Hippocampal formation (tissue), 2 donors: ENCODE measurements at regions not wholly inside any gene's neighbourhood (a gene's known extent, or its start where the extent isn't known, plus 50 kb on each side); places are given as distances from the start of the nearest gene placed in this dataset.

ENCODE experiments used
- DNase-seq, 2 donors: peaks; one replicate each; lab custom pipeline; 2025; lab: John Stamatoyannopoulos, UW

DNA sequence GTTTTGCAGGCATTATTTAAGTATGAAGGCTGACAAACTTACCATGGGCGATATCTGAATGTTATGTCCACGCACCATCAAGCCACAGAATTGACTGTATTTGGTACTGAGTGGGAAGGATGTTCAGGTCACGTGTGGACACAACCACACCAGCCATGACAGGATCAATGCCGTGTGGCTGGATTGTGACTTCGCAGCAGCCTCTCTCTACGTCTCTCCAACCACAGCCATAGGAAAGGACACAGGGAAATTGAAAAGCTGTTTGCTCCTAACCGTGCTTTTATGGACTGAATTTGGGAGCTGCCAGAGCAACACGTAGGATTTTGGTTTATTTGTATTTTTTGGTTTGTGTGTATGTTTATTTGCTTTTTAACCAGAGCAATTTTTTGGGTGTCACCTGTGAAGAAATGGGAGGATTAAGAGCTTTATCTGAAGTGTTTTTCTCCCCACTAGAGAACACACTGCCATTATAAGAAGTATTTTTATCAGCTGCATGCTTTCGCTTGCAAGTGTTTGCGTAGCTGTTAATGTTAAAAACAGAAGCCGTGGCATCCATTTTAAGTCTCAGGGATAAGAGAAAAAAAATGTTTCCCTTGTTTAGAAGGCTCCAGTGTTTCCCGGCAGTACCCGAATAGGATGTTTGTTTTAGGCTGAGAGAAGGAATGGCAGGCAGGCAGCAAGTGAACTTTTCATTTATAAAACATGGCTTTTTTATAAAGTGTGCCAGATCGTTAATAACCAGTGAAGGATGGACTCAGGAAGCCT, 401.1 kb upstream of the NFE2L3 start:
- no peak for DNase-seq

GRCh38 chr7:25752154-25752553, 399.8 kb upstream of the NFE2L3 start:
- DNase-seq = no peak

GRCh38 chr7:25752967-25753791, 398.8 kb upstream of the NFE2L3 start:
- no peak for DNase-seq

GRCh38 chr7:25753837-25754236, 398.2 kb upstream of the NFE2L3 start:
- DNase-seq = no peak

- no peak for DNase-seq
These were observed 397.7 kb upstream of the NFE2L3 start for GRCh38 chr7:25754333-25754732.

DNA sequence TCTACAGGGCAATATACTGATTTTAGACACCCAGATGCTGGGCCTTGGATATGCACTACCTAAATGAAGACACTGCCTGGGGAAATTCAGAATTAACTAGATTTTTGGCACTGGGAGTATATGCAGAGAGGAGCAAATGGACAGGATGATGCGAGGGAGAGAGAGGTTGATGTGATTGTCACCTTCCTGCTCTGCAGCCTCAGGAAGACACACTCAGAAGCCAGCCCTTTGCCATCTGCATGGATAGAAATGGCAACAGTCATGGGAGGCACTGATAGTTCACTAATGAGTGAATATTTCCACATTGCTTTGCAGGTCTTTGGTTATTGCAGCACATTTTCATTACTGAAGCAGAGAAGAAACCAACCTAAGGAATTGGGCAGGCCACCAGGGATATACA, 397.2 kb upstream of the NFE2L3 start:
- no peak for DNase-seq

- no peak for DNase-seq
These were observed 395.4 kb upstream of the NFE2L3 start for GRCh38 chr7:25756601-25757000.

DNA sequence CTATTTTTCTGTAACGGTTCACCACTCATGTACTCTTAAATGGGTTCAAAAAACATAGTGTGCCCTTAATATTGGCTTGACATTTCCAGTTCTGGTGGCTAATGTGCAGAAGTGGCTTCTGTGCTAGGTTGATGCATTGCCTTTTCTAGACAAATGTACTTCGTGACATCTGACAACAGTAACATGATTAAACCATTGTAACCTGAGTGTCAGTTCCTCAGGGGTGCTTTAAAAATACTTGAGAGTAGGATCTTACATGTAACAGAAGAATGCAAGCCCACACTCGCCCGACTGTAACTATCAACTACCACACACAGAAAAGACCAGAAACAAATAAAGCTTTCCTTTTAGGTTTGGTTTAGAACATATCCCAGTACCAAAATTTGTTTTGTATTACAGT, 393.4 kb upstream of the NFE2L3 start:
- no peak for DNase-seq

GRCh38 chr7:25759286-25759685, 392.7 kb upstream of the NFE2L3 start:
- DNase-seq = no peak

GRCh38 chr7:25759748-25760147, 392.2 kb upstream of the NFE2L3 start:
- DNase-seq = no peak

DNA sequence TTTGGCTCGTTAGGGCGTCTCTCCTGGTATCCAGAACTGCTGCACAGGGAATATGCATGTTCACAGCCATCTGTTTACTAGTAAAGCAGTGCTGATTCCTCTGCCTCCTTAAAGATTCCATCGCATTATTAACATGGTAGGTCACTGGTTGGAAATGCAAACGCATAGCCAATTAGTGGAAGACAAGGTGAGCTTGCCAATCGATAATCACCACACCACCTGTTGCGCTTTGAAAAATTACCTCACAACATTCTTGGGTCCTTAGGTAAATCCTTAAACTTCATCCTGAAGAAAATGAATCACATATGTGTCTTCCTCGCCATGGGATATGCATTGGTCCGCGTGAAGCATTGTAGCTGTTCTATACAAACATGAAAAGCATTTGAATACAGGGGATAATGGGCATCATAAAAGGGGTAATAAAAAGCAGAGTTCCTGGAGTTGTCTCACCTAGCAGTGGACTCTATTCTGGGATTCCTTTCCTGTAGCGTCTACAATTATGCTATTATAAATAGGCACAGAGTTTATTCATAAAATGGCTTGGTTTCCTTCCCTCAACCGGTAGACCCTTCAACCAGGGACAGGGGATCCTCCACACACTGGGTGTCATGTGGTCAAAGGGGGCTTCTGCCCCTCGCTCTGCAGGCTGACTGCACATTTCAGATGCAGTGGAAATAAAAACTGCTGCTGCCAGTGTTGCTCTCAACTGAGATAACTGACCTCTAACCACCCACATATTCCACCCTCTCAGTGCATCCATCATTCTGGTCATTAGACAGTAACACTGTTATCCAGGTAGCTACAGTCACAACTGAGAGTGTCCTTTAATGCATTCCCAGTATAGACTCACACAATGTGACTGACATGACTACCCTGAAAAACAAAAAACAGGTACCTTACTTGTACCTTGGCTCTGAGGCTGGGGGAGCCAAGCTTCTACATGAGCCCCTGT, 389.2 kb upstream of the NFE2L3 start:
- no peak for DNase-seq

GRCh38 chr7:25763463-25763860, 388.5 kb upstream of the NFE2L3 start:
- DNase-seq = no peak

GRCh38 chr7:25765110-25765655, 386.8 kb upstream of the NFE2L3 start:
- no peak for DNase-seq

DNA sequence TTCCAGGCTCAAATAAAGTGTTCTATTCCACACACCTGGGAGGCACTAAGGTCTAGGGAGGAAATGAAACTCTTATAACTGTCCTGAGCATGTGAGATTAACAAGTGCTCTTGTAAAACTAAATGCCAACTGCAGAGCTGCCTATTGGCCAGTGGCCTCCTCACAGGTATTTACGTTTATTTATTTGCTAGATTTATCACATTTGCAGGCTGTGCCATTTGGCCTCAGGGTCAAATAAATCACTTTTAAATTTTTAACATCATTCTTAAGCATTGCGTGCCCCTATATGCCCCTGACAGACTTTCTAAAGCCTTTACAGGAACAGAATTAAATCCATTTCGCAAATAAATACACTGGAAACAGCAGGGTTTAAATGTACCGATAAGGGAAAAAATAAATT, 381.8 kb upstream of the NFE2L3 start:
- no peak for DNase-seq

DNA sequence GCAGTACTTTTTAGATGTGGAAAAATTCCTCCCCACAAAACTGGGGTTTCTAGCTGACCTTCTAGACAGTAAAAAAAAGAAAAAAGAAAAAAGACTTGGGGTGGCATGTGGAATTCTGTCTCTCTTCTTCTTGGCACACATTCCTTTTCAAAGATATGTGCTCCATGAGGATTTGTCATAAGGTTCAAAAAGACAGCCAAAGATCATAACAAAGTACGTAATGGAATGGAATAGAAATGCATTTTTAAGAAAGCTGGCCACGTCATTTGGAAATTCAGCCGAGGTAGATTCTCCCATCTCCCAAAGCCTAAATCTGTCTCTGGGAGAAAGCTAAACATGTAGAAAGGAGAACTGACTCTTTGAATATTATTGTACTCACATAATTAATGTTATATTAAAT, 381.3 kb upstream of the NFE2L3 start:
- DNase-seq = no peak

DNA sequence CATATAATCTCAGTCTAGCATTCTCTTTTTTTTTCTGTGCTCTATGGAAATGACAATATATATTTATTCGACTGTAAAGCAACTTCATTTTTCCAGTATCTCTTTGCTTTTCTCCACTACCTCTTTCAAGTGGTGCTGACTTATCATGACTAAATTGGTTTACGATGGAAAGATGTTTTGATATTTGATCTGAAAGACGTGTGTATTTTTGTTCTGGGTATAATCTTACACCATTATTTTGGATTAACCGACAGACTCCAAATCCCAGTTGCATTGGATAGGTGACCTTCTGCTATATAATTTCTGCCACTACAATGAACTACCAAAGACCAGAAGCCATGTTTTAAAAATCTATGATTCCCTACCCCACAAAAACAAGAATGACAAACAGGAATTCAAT, 380.5 kb upstream of the NFE2L3 start:
- no peak for DNase-seq

DNA sequence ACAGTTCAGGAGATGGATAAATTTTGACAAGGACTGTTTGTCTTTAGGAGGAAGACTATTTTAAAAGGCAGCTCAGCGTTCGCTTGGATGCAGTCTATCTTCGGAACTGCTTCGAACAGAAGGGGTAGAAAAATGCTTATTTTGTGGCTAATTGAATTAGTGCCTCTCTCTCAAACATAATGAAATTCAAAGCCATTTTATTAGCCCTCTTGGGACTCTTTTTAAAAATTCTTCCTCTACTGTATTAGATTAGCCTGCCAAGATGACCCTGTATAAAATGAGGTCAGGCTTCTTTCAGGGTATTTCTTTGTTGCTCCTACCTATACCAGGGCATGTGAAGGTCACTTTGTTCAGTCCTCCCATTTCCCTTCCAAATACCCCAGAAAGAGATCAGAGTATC, 379.2 kb upstream of the NFE2L3 start:
- no peak for DNase-seq

DNA sequence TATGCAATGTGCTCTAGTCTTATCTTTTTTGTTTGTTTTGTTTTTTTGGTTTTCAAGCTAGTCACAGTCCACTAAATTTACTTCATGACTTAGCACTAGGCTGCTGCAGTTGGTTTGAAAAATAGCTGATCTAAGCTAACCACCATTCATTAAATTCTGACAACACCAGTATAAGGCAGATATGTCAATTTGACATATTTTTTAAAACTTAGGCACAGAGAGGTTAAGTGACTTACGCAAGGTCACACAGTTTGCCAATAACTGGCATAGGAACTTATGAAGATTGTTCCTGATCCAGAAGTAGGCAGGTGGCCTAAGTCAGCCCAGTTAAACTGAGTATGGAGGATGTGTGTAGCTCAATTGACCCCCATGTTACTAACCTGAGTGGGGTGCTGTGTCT, 377.3 kb upstream of the NFE2L3 start:
- DNase-seq = no peak

DNA sequence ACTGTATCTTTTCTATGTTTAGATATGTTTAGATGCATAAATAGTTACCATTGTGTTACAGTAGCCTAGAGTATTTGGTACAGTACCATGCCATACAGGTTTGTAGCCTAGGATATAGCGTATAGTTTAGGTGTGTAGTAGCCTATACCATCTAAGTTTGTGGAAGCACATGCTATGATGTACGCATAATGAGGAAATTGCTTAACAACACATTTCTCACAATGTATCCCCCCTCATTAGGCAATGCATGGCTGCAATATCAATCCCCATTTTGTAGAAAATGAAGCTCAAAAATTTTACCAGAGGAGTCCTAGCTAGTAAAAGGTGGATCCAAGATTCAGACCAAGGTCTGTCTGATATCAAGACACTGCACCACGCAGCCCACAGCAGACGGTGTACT, 376.4 kb upstream of the NFE2L3 start:
- DNase-seq = no peak

- no peak for DNase-seq
These were observed 375.8 kb upstream of the NFE2L3 start for GRCh38 chr7:25775999-25776743.

- no peak for DNase-seq
These were observed 375.3 kb upstream of the NFE2L3 start for GRCh38 chr7:25776744-25777123.
